Neural cell (in vitro differentiated cells): ENCODE measurements at regions not wholly inside any gene's neighbourhood (a gene's known extent, or its start where the extent isn't known, plus 50 kb on each side); places are given as distances from the start of the nearest gene placed in this dataset.

Experiments
- H2AFZ ChIP-seq: fragments of 200-600, 300-800 bp; sonication (generic), shearing (Covaris generic); 2 replicates; pipeline ENCODE4 v1.6.0; 2014; ENCODE audit warnings: low read depth, mild to moderate bottlenecking, antibody characterized with exemption, low read length, moderate library complexity
- H3F3A ChIP-seq: fragments of 200-600 bp; shearing (Covaris generic); 2 replicates; pipeline ENCODE4 v1.6.1; 2016; ENCODE audit warnings: mild to moderate bottlenecking, moderate library complexity, mixed read lengths, antibody characterized with exemption, low read length; ENCODE audit not compliant: insufficient read depth, poor library complexity, severe bottlenecking
- H3K27ac ChIP-seq: fragments of 200-600, 300-800 bp; sonication (generic), shearing (Covaris generic); 2 replicates; pipeline ENCODE4 v1.5.1; 2014; ENCODE audit warnings: mild to moderate bottlenecking, low read length, moderate library complexity
- H3K27me3 ChIP-seq: fragments of 300-800, 200-600 bp; sonication (generic), shearing (Covaris generic); 2 replicates; pipeline ENCODE4 v1.6.0; 2014; ENCODE audit warnings: mild to moderate bottlenecking, low read depth, low read length, moderate library complexity; ENCODE audit not compliant: insufficient read depth
- H3K36me3 ChIP-seq: fragments of 300-800, 200-600 bp; sonication (generic), shearing (Covaris generic); 2 replicates; pipeline ENCODE4 v1.5.1; 2014; ENCODE audit warnings: mild to moderate bottlenecking, antibody characterized with exemption, low read length, moderate library complexity; ENCODE audit not compliant: insufficient read depth
- H3K4me2 ChIP-seq: fragments of 300-800, 200-600 bp; sonication (generic), shearing (Covaris generic); 2 replicates; pipeline ENCODE4 v1.6.0; 2014; ENCODE audit warnings: mild to moderate bottlenecking, low read length
- H3K4me3 ChIP-seq: fragments of 300-800, 200-600 bp; sonication (generic), shearing (Covaris generic); 2 replicates; pipeline ENCODE4 v1.5.1; 2014; ENCODE audit warnings: mild to moderate bottlenecking, low read length, moderate library complexity
- H3K79me2 ChIP-seq: fragments of 200-600 bp; shearing (Covaris generic); replicated peaks from 2 replicates; pipeline ENCODE4 v1.6.0; 2014; ENCODE audit warnings: mild to moderate bottlenecking, low read length, moderate library complexity; ENCODE audit not compliant: insufficient read depth
- H3K9ac ChIP-seq: fragments of 300-800, 200-600 bp; sonication (generic), shearing (Covaris generic); 2 replicates; pipeline ENCODE4 v1.6.1; 2016; ENCODE audit warnings: mild to moderate bottlenecking, low read length, mixed read lengths
- H3K9me2 ChIP-seq: fragments of 200-600 bp; shearing (Covaris generic); 2 replicates; pipeline ENCODE4 v1.6.1; 2016; ENCODE audit warnings: mild to moderate bottlenecking, low read length, mixed read lengths; ENCODE audit not compliant: insufficient read depth
- H3K9me3 ChIP-seq: fragments of 200-600, 300-800 bp; sonication (generic), shearing (Covaris generic); 2 replicates; pipeline ENCODE4 v1.6.1; 2016; ENCODE audit warnings: mild to moderate bottlenecking, mixed run types, low read length, moderate library complexity, mixed read lengths
- H4K20me1 ChIP-seq: fragments of 200-600 bp; shearing (Covaris generic); 2 replicates; pipeline ENCODE4 v1.6.1; 2016; ENCODE audit warnings: mild to moderate bottlenecking, mixed run types; ENCODE audit not compliant: insufficient read depth
- EP300 ChIP-seq: fragments of 450-650 bp; conservative IDR thresholded peaks from 2 replicates; pipeline ENCODE4 v1.6.1; 2014; ENCODE audit warnings: antibody characterized with exemption, mild to moderate bottlenecking, moderate library complexity; ENCODE audit not compliant: poor library complexity, severe bottlenecking
- EZH2 ChIP-seq: fragments of 200-600, 300-800 bp; shearing (Covaris generic), sonication (generic); IDR thresholded peaks from 2 replicates; pipeline ENCODE4 v1.6.1; 2014; ENCODE audit warnings: antibody characterized with exemption, low read length, borderline replicate concordance, mild to moderate bottlenecking; ENCODE audit not compliant: insufficient read depth, poor library complexity, severe bottlenecking
- MXI1 ChIP-seq: fragments of 450-650 bp; conservative IDR thresholded peaks from 2 replicates; pipeline ENCODE4 v1.6.1; 2014; ENCODE audit warnings: antibody characterized with exemption, mild to moderate bottlenecking; ENCODE audit not compliant: poor library complexity, severe bottlenecking
- POLR2AphosphoS5 ChIP-seq: IDR thresholded peaks from 2 replicates; pipeline ENCODE4 v1.6.1; 2012
- RAD21 ChIP-seq: fragments of 450-650 bp; conservative IDR thresholded peaks from 2 replicates; pipeline ENCODE4 v1.6.1; 2014; ENCODE audit warnings: antibody characterized with exemption, mild to moderate bottlenecking, moderate library complexity
- SMC3 ChIP-seq: fragments of 450-650 bp; conservative IDR thresholded peaks from 2 replicates; pipeline ENCODE4 v1.6.1; 2014; ENCODE audit warnings: antibody characterized with exemption, mild to moderate bottlenecking, moderate library complexity; ENCODE audit not compliant: poor library complexity
- TAF1 ChIP-seq: IDR thresholded peaks from 2 replicates; pipeline ENCODE4 v1.6.1; 2012; ENCODE audit warnings: low read depth
- TF ChIP-seq, protein P1 (sequence below): fragments of 450-650 bp; IDR thresholded peaks from 2 replicates; pipeline ENCODE4 v1.5.1; 2014; ENCODE audit warnings: antibody characterized with exemption, mild to moderate bottlenecking, moderate library complexity; ENCODE audit not compliant: poor library complexity, severe bottlenecking
- TF ChIP-seq, protein P2 (sequence below): IDR thresholded peaks from 2 replicates; pipeline ENCODE4 v1.6.1; 2012; ENCODE audit warnings: borderline replicate concordance

DNA sequence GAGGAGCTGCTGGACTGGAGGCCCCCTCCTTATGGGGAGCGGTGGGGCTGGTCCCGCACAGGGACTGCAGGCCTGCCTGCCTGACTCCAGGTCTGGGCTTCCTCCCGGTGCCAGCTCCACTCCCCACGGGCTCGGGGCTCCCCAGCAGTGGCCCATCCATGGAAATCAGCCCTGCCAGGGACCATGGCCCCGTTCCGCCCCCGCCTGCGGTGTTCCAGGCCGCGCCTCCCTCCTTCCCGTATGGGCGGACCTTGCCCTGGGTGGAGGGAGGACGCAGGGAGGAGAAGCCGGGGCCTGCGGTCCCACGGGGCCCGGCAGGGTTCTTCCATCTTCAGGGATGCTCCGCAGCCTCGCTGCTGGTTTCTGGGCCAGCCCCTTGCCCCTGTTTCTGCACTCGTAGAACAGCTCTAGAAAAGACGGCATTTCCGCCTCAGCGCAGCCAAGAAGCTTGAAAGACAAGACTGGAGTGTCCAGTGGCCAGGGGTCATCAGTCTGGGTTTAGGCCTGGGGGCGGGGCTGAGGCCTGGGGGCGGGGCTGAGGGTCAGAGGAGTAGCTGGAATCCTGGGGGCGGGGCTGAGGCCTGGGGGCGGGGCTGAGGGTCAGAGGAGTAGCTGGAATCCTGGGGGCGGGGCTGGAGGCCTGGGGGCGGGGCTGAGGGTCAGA lies 1330.6 kb downstream of the BRD1 start:
- H3F3A ChIP-seq, result no peaks in the 10 kb centered on the region
- no peak overlapping the region for H2AFZ ChIP-seq
- H3K36me3 ChIP-seq, result no peaks in the 10 kb centered on the region
- H3K4me2 ChIP-seq, result no peak overlapping the region
- H3K9me2 ChIP-seq, result no peaks in the 10 kb centered on the region
- H3K9me3 ChIP-seq, result no peaks in the 10 kb centered on the region
- no peak overlapping the region for H3K4me3 ChIP-seq
- H3K79me2 ChIP-seq, result no peaks in the 10 kb centered on the region
- H4K20me1 ChIP-seq, result no peaks in the 10 kb centered on the region
- H3K9ac ChIP-seq, result no peak overlapping the region
- no peaks in the 10 kb centered on the region for H3K27me3 ChIP-seq
- no peak overlapping the region for H3K27ac ChIP-seq
- TF ChIP-seq, protein P1, sequence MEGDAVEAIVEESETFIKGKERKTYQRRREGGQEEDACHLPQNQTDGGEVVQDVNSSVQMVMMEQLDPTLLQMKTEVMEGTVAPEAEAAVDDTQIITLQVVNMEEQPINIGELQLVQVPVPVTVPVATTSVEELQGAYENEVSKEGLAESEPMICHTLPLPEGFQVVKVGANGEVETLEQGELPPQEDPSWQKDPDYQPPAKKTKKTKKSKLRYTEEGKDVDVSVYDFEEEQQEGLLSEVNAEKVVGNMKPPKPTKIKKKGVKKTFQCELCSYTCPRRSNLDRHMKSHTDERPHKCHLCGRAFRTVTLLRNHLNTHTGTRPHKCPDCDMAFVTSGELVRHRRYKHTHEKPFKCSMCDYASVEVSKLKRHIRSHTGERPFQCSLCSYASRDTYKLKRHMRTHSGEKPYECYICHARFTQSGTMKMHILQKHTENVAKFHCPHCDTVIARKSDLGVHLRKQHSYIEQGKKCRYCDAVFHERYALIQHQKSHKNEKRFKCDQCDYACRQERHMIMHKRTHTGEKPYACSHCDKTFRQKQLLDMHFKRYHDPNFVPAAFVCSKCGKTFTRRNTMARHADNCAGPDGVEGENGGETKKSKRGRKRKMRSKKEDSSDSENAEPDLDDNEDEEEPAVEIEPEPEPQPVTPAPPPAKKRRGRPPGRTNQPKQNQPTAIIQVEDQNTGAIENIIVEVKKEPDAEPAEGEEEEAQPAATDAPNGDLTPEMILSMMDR, result no peak
- no peak for TF ChIP-seq EP300
- TF ChIP-seq RAD21, result no peak
- TF ChIP-seq MXI1, result no peak
- TF ChIP-seq SMC3, result no peak
- TF ChIP-seq POLR2AphosphoS5, result no peak
- TF ChIP-seq EZH2, result no peak
- TF ChIP-seq, protein P2, sequence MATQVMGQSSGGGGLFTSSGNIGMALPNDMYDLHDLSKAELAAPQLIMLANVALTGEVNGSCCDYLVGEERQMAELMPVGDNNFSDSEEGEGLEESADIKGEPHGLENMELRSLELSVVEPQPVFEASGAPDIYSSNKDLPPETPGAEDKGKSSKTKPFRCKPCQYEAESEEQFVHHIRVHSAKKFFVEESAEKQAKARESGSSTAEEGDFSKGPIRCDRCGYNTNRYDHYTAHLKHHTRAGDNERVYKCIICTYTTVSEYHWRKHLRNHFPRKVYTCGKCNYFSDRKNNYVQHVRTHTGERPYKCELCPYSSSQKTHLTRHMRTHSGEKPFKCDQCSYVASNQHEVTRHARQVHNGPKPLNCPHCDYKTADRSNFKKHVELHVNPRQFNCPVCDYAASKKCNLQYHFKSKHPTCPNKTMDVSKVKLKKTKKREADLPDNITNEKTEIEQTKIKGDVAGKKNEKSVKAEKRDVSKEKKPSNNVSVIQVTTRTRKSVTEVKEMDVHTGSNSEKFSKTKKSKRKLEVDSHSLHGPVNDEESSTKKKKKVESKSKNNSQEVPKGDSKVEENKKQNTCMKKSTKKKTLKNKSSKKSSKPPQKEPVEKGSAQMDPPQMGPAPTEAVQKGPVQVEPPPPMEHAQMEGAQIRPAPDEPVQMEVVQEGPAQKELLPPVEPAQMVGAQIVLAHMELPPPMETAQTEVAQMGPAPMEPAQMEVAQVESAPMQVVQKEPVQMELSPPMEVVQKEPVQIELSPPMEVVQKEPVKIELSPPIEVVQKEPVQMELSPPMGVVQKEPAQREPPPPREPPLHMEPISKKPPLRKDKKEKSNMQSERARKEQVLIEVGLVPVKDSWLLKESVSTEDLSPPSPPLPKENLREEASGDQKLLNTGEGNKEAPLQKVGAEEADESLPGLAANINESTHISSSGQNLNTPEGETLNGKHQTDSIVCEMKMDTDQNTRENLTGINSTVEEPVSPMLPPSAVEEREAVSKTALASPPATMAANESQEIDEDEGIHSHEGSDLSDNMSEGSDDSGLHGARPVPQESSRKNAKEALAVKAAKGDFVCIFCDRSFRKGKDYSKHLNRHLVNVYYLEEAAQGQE, result no peak
- no peak for TF ChIP-seq TAF1

DNA sequence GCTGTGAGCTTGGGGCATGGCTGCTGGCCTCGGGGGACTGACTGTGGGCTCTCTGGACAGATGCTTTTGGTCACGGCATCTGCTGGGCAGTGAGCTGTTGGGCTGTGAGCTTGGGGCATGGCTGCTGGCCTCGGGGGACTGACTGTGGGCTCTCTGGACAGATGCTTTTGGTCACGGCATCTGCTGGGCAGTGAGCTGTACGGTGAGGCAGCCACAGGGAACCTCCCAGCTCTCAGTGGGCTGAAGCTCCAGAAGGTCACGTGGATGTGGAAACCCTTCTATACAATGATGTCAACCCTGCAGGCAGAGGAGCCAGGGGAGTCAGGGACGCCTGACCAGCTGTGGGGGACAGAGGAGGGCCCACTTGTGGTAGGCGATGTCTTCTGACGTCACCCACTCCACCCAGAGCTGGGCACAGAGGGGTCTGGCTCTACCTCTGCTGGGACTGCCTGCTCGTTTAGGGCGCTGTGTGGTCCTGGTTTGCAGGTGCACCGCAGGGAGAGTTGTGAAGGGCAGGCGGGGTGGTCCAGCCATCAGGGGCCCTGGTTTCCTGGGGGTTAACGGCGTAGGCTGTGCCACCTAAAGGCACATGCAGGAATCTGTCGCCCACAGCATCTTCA lies 1331.3 kb downstream of the BRD1 start:
- H3K9me3 ChIP-seq, result no peaks in the 10 kb centered on the region
- no peak overlapping the region for H3K4me2 ChIP-seq
- no peaks in the 10 kb centered on the region for H3K36me3 ChIP-seq
- H3K9ac ChIP-seq, result no peak overlapping the region
- no peak overlapping the region for H3K27ac ChIP-seq
- H2AFZ ChIP-seq, result no peak overlapping the region
- H3K9me2 ChIP-seq, result no peaks in the 10 kb centered on the region
- H3K79me2 ChIP-seq, result no peaks in the 10 kb centered on the region
- no peaks in the 10 kb centered on the region for H3F3A ChIP-seq
- no peaks in the 10 kb centered on the region for H3K27me3 ChIP-seq
- no peak overlapping the region for H3K4me3 ChIP-seq
- H4K20me1 ChIP-seq, result no peaks in the 10 kb centered on the region
- TF ChIP-seq SMC3 (no peak), RAD21 (no peak), POLR2AphosphoS5 (no peak), EP300 (no peak), TAF1 (no peak), MXI1 (no peak), EZH2 (no peak)
- TF ChIP-seq, protein P1, result no peak
- TF ChIP-seq, protein P2, result no peak
